ENCODE measurements at regions not wholly inside any gene's neighbourhood (a gene's known extent, or its start where the extent isn't known, plus 50 kb on each side); places are given as distances from the start of the nearest gene placed in this dataset.

DNA sequence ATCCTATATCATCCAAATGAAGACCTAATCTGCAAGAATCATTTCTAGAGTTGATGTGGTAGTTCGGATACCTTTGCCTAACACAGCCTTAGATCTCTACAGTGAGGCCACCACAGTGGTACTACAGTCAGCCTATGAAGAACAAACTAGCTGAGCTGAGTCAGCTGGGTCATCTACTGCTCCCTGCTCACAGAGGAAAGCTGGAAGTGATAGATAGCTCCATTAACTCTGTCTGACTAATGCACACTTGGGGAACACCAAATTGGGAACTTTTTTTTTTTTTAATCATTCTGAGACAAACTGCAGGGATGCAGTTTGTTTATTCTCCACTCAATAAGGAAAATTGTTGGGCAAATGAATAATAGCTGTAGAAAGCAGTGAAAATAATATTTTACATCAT, 1160.6 kb downstream of the PCDH9 start:
- no peaks in the 10 kb centered on the region for H3K27me3 Mint-ChIP-seq (ENCODE audit: low read depth)
- H3K4me1 Mint-ChIP-seq (ENCODE audit: low read depth), result no peaks in the 10 kb centered on the region
- no peak overlapping the region for H3K4me3 Mint-ChIP-seq (ENCODE audit: unreplicated experiment)
- no peak for DNase-seq (ENCODE audit: low spot score)
- H3K9me3 Mint-ChIP-seq (ENCODE audit: low read depth), result peaks cover 3% of the 10 kb centered on the region
- H3K36me3 Mint-ChIP-seq (ENCODE audit: low read depth), result no peaks in the 10 kb centered on the region
- no peak overlapping the region for H3K27ac Mint-ChIP-seq (ENCODE audit: unreplicated experiment)
- TF ChIP-seq CTCF (IDR thresholded peaks at IDR 0.05), result no peak

DNA sequence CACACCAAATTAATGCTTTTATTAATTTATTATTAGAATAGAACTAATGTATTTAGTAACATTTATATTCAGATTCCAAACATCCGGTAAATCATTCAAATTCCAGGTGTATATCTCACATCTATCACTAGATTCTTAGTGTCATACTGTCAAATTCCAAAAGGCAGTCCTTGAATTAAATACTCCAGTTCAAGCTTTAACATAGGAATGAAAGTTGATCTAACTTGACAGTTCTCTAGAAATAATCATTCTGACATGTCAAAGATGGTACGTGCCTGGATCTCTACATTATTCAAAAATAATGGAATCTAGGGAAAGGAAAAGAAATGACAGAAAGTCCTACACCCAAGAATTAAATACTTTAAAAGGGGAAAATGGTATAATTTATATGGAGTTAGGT, 1161.5 kb downstream of the PCDH9 start:
- H3K9me3 Mint-ChIP-seq (ENCODE audit: low read depth), result peaks cover 3% of the 10 kb centered on the region
- no peak overlapping the region for H3K4me3 Mint-ChIP-seq (ENCODE audit: unreplicated experiment)
- no peaks in the 10 kb centered on the region for H3K27me3 Mint-ChIP-seq (ENCODE audit: low read depth)
- no peak for TF ChIP-seq CTCF (IDR thresholded peaks at IDR 0.05)
- H3K36me3 Mint-ChIP-seq (ENCODE audit: low read depth), result no peaks in the 10 kb centered on the region
- H3K4me1 Mint-ChIP-seq (ENCODE audit: low read depth), result no peaks in the 10 kb centered on the region
- no peak for DNase-seq (ENCODE audit: low spot score)
- H3K27ac Mint-ChIP-seq (ENCODE audit: unreplicated experiment), result no peak overlapping the region

DNA sequence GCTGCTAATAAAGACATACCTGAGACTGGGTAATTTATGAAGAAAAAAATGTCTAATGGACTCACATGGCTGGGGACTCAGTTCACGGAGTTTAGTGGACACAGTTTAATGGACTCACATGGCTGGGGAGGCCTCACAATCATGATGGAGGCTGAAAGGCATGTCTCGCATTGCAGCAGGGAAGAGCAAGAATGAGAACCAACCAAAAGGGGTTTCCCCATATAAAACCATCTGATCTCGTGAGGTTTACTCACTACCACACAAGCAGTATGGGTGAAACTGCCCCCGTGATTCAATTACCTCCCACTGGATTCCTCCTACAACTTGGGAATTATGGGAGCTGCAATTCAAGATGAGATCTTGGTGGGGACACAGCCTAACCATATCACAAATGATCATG, 1181.2 kb downstream of the PCDH9 start:
- Mint-ChIP-seq H3K27ac (ENCODE audit: unreplicated experiment) (no peak overlapping the region), H3K36me3 (ENCODE audit: low read depth) (no peaks in the 10 kb centered on the region), H3K4me3 (ENCODE audit: unreplicated experiment) (no peak overlapping the region), H3K27me3 (ENCODE audit: low read depth) (no peaks in the 10 kb centered on the region), H3K9me3 (ENCODE audit: low read depth) (peaks cover 6% of the 10 kb centered on the region), H3K4me1 (ENCODE audit: low read depth) (no peaks in the 10 kb centered on the region)
- TF ChIP-seq CTCF (IDR thresholded peaks at IDR 0.05), result no peak
- no peak for DNase-seq (ENCODE audit: low spot score)

DNA sequence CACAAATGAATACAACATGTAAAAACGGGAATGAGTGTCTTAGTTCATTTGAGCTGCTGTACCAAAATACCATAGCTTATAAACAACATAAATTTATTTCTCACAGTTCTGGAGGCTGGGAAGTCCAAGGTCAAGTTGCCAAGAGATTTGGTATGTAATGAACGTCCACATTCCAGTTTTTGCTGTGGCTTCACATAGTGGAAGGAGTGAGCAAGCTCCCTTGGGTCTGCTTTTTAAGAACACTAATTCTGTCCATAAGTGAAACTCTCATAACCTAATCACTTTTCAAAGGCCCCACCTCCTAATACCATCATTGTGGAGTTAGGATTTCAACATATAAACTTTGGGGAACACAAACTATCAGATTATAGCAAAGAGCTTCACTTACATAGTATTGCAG, 1189.6 kb downstream of the PCDH9 start:
- no peaks in the 10 kb centered on the region for H3K36me3 Mint-ChIP-seq (ENCODE audit: low read depth)
- peaks cover 2% of the 10 kb centered on the region for H3K9me3 Mint-ChIP-seq (ENCODE audit: low read depth)
- DNase-seq (ENCODE audit: low spot score), result no peak
- H3K4me3 Mint-ChIP-seq (ENCODE audit: unreplicated experiment), result no peak overlapping the region
- no peaks in the 10 kb centered on the region for H3K27me3 Mint-ChIP-seq (ENCODE audit: low read depth)
- TF ChIP-seq CTCF (IDR thresholded peaks at IDR 0.05), result no peak
- no peaks in the 10 kb centered on the region for H3K4me1 Mint-ChIP-seq (ENCODE audit: low read depth)
- no peak overlapping the region for H3K27ac Mint-ChIP-seq (ENCODE audit: unreplicated experiment)

- Mint-ChIP-seq H3K36me3 (ENCODE audit: low read depth) (no peaks in the 10 kb centered on the region), H3K27me3 (ENCODE audit: low read depth) (no peaks in the 10 kb centered on the region), H3K4me1 (ENCODE audit: low read depth) (no peaks in the 10 kb centered on the region), H3K4me3 (ENCODE audit: unreplicated experiment) (no peak overlapping the region), H3K27ac (ENCODE audit: unreplicated experiment) (no peak overlapping the region), H3K9me3 (ENCODE audit: low read depth) (peaks cover 2% of the 10 kb centered on the region)
- TF ChIP-seq CTCF (IDR thresholded peaks at IDR 0.05), result no peak
- no peak for DNase-seq (ENCODE audit: low spot score)
Observed at GRCh38 chr13:66037096-66037495, 1193.0 kb downstream of the PCDH9 start.
